ENCODE measurements at regions not wholly inside any gene's neighbourhood (a gene's known extent, or its start where the extent isn't known, plus 50 kb on each side); places are given as distances from the start of the nearest gene placed in this dataset.

DNA sequence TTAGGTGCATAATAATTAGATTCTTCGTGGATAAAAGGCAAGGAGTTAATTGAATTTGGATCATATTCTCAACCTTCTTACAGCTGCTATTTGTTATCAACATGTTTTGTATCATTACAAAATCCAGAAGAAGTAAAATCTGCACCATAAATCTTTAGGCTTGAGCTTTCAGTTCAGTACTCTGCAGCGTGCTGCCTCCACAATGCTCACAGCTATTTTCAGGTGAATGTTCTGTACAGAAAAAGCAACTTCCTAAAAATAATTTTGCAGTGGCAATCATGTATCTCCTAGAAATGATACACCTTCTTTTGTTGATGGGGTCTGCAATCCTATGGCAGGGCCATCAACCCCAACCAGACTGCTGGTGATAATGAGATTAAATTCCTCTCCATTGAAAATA is 220.9 kb upstream of the CTNNB1 start:
- Mint-ChIP-seq H3K27ac (ENCODE audit: unreplicated experiment) (no peak overlapping the region), H3K9me3 (no peaks in the 10 kb centered on the region), H3K27me3 (ENCODE audit: low read depth) (no peaks in the 10 kb centered on the region), H3K36me3 (ENCODE audit: low read depth) (no peaks in the 10 kb centered on the region), H3K4me3 (no peak overlapping the region), H3K4me1 (no peaks in the 10 kb centered on the region)
- DNase-seq (ENCODE audit: low read depth, low spot score), result no peak
- TF ChIP-seq, protein P1, sequence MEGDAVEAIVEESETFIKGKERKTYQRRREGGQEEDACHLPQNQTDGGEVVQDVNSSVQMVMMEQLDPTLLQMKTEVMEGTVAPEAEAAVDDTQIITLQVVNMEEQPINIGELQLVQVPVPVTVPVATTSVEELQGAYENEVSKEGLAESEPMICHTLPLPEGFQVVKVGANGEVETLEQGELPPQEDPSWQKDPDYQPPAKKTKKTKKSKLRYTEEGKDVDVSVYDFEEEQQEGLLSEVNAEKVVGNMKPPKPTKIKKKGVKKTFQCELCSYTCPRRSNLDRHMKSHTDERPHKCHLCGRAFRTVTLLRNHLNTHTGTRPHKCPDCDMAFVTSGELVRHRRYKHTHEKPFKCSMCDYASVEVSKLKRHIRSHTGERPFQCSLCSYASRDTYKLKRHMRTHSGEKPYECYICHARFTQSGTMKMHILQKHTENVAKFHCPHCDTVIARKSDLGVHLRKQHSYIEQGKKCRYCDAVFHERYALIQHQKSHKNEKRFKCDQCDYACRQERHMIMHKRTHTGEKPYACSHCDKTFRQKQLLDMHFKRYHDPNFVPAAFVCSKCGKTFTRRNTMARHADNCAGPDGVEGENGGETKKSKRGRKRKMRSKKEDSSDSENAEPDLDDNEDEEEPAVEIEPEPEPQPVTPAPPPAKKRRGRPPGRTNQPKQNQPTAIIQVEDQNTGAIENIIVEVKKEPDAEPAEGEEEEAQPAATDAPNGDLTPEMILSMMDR (conservative IDR thresholded peaks at IDR 0.05), result no peak

DNA sequence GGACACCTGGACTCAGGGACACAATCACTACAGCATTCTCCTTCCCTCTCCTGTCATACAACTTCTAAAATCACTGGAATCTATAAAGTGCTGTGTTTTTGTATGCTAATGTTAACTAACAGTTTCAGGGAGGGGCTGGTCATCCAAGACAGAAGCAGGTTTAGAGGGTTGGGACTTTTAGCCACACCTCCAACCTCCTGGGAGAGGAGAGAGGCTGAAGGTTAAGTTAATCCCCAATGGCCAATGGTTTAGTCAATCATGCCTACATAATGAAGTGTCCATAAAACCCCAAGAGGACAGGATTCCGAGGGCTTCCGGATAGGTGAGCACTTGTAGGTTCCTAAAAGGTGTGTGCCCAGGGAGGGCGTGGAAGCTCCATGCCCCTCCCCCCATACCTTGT is 219.3 kb upstream of the CTNNB1 start:
- H3K27me3 Mint-ChIP-seq (ENCODE audit: low read depth), result no peaks in the 10 kb centered on the region
- no peak overlapping the region for H3K27ac Mint-ChIP-seq (ENCODE audit: unreplicated experiment)
- TF ChIP-seq, protein P1 (conservative IDR thresholded peaks at IDR 0.05), result no peak

DNA sequence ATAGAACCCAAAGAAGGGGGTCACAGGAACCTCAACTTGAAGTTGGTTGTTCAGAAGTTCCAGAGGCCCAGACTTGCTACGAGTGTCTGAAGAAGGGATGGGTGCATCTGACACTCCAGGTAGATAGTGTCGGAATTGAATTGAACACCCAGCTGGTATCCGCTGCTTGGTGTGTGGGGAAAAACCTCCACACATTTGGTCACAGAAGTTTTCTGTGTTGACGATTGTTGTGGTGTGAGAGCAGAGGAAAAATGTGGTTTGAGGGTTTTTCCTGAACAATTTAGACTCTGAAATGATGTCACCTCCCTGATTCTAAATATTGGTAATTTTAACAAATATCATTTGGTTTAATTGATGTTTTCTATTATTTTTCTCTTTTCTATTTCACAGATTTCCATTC is 218.8 kb upstream of the CTNNB1 start:
- Mint-ChIP-seq H3K36me3 (ENCODE audit: low read depth) (no peaks in the 10 kb centered on the region), H3K4me3 (no peak overlapping the region), H3K27ac (ENCODE audit: unreplicated experiment) (no peak overlapping the region), H3K9me3 (no peaks in the 10 kb centered on the region), H3K4me1 (no peaks in the 10 kb centered on the region), H3K27me3 (ENCODE audit: low read depth) (no peaks in the 10 kb centered on the region)
- DNase-seq (ENCODE audit: low read depth, low spot score), result no peak
- TF ChIP-seq, protein P1 (conservative IDR thresholded peaks at IDR 0.05), result no peak

More for the DNA sequence above, 219.3 kb upstream of the CTNNB1 start:
- no peak for DNase-seq (ENCODE audit: low read depth, low spot score)
- no peaks in the 10 kb centered on the region for H3K4me1 Mint-ChIP-seq
- H3K4me3 Mint-ChIP-seq, result no peak overlapping the region
- H3K36me3 Mint-ChIP-seq (ENCODE audit: low read depth), result no peaks in the 10 kb centered on the region
- no peaks in the 10 kb centered on the region for H3K9me3 Mint-ChIP-seq

DNA sequence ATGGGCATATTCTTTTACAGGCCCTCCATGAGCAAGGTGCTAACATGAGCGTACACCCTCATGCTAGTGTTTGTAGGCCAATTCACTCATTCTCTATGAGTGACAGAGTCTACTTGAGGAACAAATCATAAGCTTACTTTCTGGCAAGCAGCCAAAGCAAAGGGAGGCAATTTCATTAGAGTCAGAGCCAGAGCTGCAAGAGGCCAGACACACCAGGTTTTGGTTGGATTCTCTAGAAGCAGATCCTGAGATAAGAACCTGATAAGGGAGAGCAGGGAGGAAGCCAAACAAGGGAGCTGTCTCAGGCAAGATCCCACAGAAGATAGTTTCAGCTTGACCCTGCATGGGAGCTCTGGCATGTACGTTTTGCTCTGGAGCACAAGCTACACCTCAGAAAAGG is 214.1 kb upstream of the CTNNB1 start:
- H3K9me3 Mint-ChIP-seq, result no peaks in the 10 kb centered on the region
- TF ChIP-seq, protein P1 (conservative IDR thresholded peaks at IDR 0.05), result no peak
- peaks cover 5% of the 10 kb centered on the region for H3K4me1 Mint-ChIP-seq
- H3K4me3 Mint-ChIP-seq, result no peak overlapping the region
- DNase-seq (ENCODE audit: low read depth, low spot score), result no peak
- no peaks in the 10 kb centered on the region for H3K27me3 Mint-ChIP-seq (ENCODE audit: low read depth)
- no peak overlapping the region for H3K27ac Mint-ChIP-seq (ENCODE audit: unreplicated experiment)
- no peaks in the 10 kb centered on the region for H3K36me3 Mint-ChIP-seq (ENCODE audit: low read depth)

DNA sequence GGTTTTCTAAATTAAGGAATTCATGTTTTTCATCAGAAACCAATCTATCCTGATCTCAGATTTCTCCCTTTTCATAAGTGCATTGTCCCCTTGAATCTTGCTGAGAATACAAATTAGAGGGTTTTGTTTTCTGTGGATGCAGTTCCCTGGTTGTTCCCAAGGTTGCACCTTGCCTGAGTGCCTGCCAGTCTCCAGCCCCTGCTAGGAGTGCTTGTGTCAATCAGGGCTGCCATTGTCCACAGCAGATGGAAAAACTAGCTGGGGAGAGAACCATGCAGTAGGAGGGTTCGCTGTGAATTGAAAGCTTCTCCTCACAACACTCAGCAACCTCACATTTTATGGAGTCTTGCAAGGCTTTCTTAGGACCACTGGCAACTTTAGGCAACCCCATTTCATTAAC is 210.8 kb upstream of the CTNNB1 start:
- Mint-ChIP-seq H3K9me3 (no peaks in the 10 kb centered on the region), H3K4me3 (no peak overlapping the region), H3K27ac (ENCODE audit: unreplicated experiment) (peak overlapping the region; percentile 51), H3K36me3 (ENCODE audit: low read depth) (no peaks in the 10 kb centered on the region), H3K4me1 (peaks cover 5% of the 10 kb centered on the region), H3K27me3 (ENCODE audit: low read depth) (no peaks in the 10 kb centered on the region)
- DNase-seq (ENCODE audit: low read depth, low spot score), result no peak
- TF ChIP-seq, protein P1 (conservative IDR thresholded peaks at IDR 0.05), result no peak

Data from neural crest cell (in vitro differentiated cells).